ENCODE measurements at regions not wholly inside any gene's neighbourhood (a gene's known extent, or its start where the extent isn't known, plus 50 kb on each side); places are given as distances from the start of the nearest gene placed in this dataset.

DNA sequence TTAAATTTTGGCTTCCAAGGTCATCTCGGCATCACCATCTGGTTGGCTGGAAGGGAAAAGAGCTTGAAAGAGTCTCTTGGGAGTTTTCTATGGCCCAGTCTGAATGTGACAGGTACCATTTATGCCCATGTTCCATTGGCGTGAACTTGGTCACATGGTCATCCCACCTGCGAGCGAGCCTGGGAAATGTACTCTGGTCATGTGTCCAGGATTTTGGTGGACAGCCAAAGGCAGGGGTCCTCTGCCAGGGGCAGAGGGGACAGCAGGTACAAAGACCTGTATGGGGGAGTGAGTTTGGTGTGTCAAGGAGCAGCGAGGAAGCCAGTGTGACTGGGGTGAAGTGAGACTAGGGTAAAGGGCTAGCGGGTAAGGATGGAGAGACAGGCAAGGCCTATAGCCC lies 112.6 kb downstream of the CDC5L start:
- H3K79me2 ChIP-seq (ENCODE audit: insufficient read depth): no peaks in the 10 kb centered on the region
- H3K36me3 ChIP-seq (ENCODE audit: low read depth): no peaks in the 10 kb centered on the region
- H3K9me3 ChIP-seq (ENCODE audit: low read depth): no peaks in the 10 kb centered on the region
- no peak for TF ChIP-seq EZH2phosphoT487 (IDR thresholded peaks at IDR 0.05; ENCODE audit: insufficient read depth, low read depth)
- no peak for TF ChIP-seq EZH2 (IDR thresholded peaks at IDR 0.05; ENCODE audit: insufficient read depth, poor library complexity, severe bottlenecking)
- H3K4me2 ChIP-seq (ENCODE audit: unreplicated experiment): no peak overlapping the region
- in situ Hi-C loops (cut with MboI): no loop called here
- WGBS, 2 experiments (ENCODE audit: low coverage in 1 of 2, low lambda C conversion rate in 2 of 2, missing lambda C conversion rate in 2 of 2): 80 to 89% methylated on average over 6 of the region's 6 CpGs
- no peak overlapping the region for H3K27ac ChIP-seq
- DNase-seq: no peak
- peaks cover 9% of the 10 kb centered on the region; the same call in 1 of the 2 replicates for H3K27me3 ChIP-seq (replicated peaks; ENCODE audit: insufficient read depth)
- no peak overlapping the region for H3K9ac ChIP-seq
- no peak overlapping the region for H2AFZ ChIP-seq
- H4K20me1 ChIP-seq (ENCODE audit: insufficient read depth): no peaks in the 10 kb centered on the region
- no peaks in the 10 kb centered on the region for H3F3A ChIP-seq (ENCODE audit: insufficient read depth)
- no peak overlapping the region for H3K4me3 ChIP-seq
- H3K4me1 ChIP-seq (ENCODE audit: insufficient read depth): no peaks in the 10 kb centered on the region
- no peaks in the 10 kb centered on the region for H3K9me2 ChIP-seq (ENCODE audit: insufficient read depth)

DNA sequence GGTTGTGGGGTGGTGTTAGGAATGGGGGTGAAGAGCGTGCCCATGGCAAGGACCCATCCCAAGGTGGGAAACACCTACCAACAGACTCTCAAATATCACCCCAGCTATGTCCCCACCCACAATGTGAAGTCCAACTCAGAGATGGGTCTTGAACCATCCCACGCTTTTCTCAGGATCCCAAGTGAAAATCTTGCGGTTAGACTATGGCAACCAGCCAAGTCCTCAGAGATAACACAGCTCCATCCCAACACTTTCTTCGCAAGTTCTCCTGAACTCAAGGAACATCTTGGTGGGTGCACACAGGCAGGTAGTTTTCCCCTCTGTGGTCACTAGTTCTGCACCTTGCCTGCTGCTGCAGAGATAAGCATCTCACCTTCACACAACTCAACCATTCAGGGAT lies 116.0 kb downstream of the CDC5L start:
- Histone ChIP-seq H3K36me3 (ENCODE audit: low read depth) (no peaks in the 10 kb centered on the region), H3K27ac (no peak overlapping the region), H3F3A (ENCODE audit: insufficient read depth) (no peaks in the 10 kb centered on the region; the same call in 1 of the 2 replicates), H3K27me3 (replicated peaks; ENCODE audit: insufficient read depth) (peaks cover 20% of the 10 kb centered on the region; the same call in 1 of the 2 replicates), H3K9me2 (ENCODE audit: insufficient read depth) (no peaks in the 10 kb centered on the region), H3K79me2 (ENCODE audit: insufficient read depth) (no peaks in the 10 kb centered on the region), H2AFZ (no peak overlapping the region), H4K20me1 (ENCODE audit: insufficient read depth) (no peaks in the 10 kb centered on the region), H3K9me3 (ENCODE audit: low read depth) (no peaks in the 10 kb centered on the region), H3K4me1 (ENCODE audit: insufficient read depth) (peaks cover 4% of the 10 kb centered on the region; the same call in 1 of the 2 replicates), H3K4me2 (ENCODE audit: unreplicated experiment) (no peak overlapping the region), H3K4me3 (no peak overlapping the region), H3K9ac (no peak overlapping the region)
- WGBS, 2 experiments (ENCODE audit: low coverage in 1 of 2, low lambda C conversion rate in 2 of 2, missing lambda C conversion rate in 2 of 2): 57 to 80% methylated on average over 3 to 4 of the region's 4 CpGs
- no peak for TF ChIP-seq EZH2 (IDR thresholded peaks at IDR 0.05; ENCODE audit: insufficient read depth, poor library complexity, severe bottlenecking)
- no peak for TF ChIP-seq EZH2phosphoT487 (IDR thresholded peaks at IDR 0.05; ENCODE audit: insufficient read depth, low read depth)
- in situ Hi-C loops (cut with MboI): no loop called here
- DNase-seq: no peak

DNA sequence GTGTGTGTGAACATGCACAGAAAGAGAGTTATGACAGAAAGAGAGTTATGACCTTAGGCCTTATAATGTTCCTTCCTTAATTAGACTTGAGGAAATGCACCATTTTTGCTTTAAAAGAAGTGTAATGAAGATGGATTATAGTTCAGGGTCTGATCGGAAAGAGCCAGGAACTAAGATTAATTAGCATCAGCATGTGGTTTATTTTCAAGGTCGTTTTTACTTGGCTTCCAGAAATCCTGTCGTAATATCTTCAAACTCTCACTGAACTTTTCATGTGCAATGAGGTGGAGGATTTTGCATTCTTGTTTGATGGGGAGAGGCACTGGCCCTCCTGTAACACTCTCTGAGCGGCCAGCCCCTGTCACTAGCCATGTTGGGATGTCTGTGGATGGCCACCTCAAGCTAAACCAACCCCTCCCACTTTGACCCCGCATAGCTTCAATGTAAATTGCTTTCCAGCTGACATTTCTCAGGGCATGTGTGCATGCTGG lies 116.8 kb downstream of the CDC5L start:
- no peak overlapping the region for H3K27ac ChIP-seq
- no peaks in the 10 kb centered on the region; the same call in 1 of the 2 replicates for H3F3A ChIP-seq (ENCODE audit: insufficient read depth)
- peaks cover 20% of the 10 kb centered on the region; the same call in 1 of the 2 replicates for H3K27me3 ChIP-seq (replicated peaks; ENCODE audit: insufficient read depth)
- 45 to 52% methylated on average over 5 of the region's 5 CpGs for WGBS, 2 experiments (ENCODE audit: low coverage in 1 of 2, low lambda C conversion rate in 2 of 2, missing lambda C conversion rate in 2 of 2)
- H4K20me1 ChIP-seq (ENCODE audit: insufficient read depth): no peaks in the 10 kb centered on the region
- H3K79me2 ChIP-seq (ENCODE audit: insufficient read depth): no peaks in the 10 kb centered on the region
- H3K9me3 ChIP-seq (ENCODE audit: low read depth): no peaks in the 10 kb centered on the region
- in situ Hi-C loops (cut with MboI): no loop called here
- TF ChIP-seq EZH2phosphoT487 (IDR thresholded peaks at IDR 0.05; ENCODE audit: insufficient read depth, low read depth) (no peak), EZH2 (IDR thresholded peaks at IDR 0.05; ENCODE audit: insufficient read depth, poor library complexity, severe bottlenecking) (no peak)
- no peak overlapping the region for H3K4me3 ChIP-seq
- H3K9ac ChIP-seq: no peak overlapping the region
- DNase-seq: no peak
- no peak overlapping the region for H2AFZ ChIP-seq
- H3K36me3 ChIP-seq (ENCODE audit: low read depth): no peaks in the 10 kb centered on the region
- H3K9me2 ChIP-seq (ENCODE audit: insufficient read depth): no peaks in the 10 kb centered on the region
- peaks cover 9% of the 10 kb centered on the region; the same call in 1 of the 2 replicates for H3K4me1 ChIP-seq (ENCODE audit: insufficient read depth)
- no peak overlapping the region for H3K4me2 ChIP-seq (ENCODE audit: unreplicated experiment)

DNA sequence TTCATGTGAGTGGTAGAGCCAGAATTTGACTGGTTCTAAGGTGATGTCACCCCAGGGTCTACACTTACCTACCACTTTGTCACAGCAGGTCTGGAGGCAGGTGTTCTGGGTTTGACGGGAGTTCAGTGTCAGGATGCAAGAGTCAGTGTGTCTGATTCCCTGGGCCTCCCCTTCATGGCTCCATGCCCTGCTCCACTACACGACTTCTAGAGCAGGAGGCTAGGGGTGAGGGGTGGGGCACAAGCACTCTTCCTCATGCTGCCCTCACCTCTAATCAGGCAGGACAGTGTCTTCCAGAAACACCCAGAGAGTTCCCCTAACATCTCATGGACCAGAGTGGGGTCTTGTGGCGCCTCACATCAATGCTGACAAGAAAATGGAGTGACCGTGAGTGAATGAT lies 118.2 kb downstream of the CDC5L start:
- Histone ChIP-seq H3K9me3 (ENCODE audit: low read depth) (no peaks in the 10 kb centered on the region), H3K4me3 (no peak overlapping the region), H3K4me2 (ENCODE audit: unreplicated experiment) (no peak overlapping the region), H3K4me1 (ENCODE audit: insufficient read depth) (peaks cover 9% of the 10 kb centered on the region; the same call in 1 of the 2 replicates), H2AFZ (no peak overlapping the region), H3K27me3 (replicated peaks; ENCODE audit: insufficient read depth) (peaks cover 20% of the 10 kb centered on the region; the same call in 1 of the 2 replicates), H3K27ac (no peak overlapping the region), H3K9me2 (ENCODE audit: insufficient read depth) (no peaks in the 10 kb centered on the region), H3K79me2 (ENCODE audit: insufficient read depth) (no peaks in the 10 kb centered on the region), H3K36me3 (ENCODE audit: low read depth) (no peaks in the 10 kb centered on the region), H3F3A (ENCODE audit: insufficient read depth) (no peaks in the 10 kb centered on the region; the same call in 1 of the 2 replicates), H3K9ac (no peak overlapping the region), H4K20me1 (ENCODE audit: insufficient read depth) (no peaks in the 10 kb centered on the region)
- DNase-seq: no peak
- in situ Hi-C loops (cut with MboI): no loop called here
- 63 to 65% methylated on average over 4 of the region's 4 CpGs for WGBS, 2 experiments (ENCODE audit: low coverage in 1 of 2, low lambda C conversion rate in 2 of 2, missing lambda C conversion rate in 2 of 2)
- no peak for TF ChIP-seq EZH2phosphoT487 (IDR thresholded peaks at IDR 0.05; ENCODE audit: insufficient read depth, low read depth)
- TF ChIP-seq EZH2 (IDR thresholded peaks at IDR 0.05; ENCODE audit: insufficient read depth, poor library complexity, severe bottlenecking): no peak

Measured in GM23248 (cell line).